GM12878 (cell line): ENCODE measurements at regions not wholly inside any gene's neighbourhood (a gene's known extent, or its start where the extent isn't known, plus 50 kb on each side); places are given as distances from the start of the nearest gene placed in this dataset.

Experiments
- ATAC-seq: fragments of 200-7000 bp; cut with Tn5 transposase; 3 replicates; pipeline ENCODE4 v1.9.1; 2020; ENCODE audit warnings: mild to moderate bottlenecking, moderate library complexity
- BruUV-seq: library from RNA; stranded (reverse); fragments of 400-500 nt; replicated peaks from 2 replicates; lab custom pipeline; 2021; lab: Mats Ljungman, UMichigan
- CTCF ChIA-PET: fragments of 300-600 bp; sonication (Branson Sonifier 250); formaldehyde crosslinking; extraction: SDS; loops from one replicate; lab custom pipeline; 2021; ENCODE audit warnings: inconsistent platforms; lab: Yijun Ruan, JAX
- POLR2A ChIA-PET: fragments of 350-600 bp; formaldehyde crosslinking; extraction: SDS; loops from one replicate; lab custom pipeline; 2021; ENCODE audit warnings: inconsistent platforms; lab: Charles Lee
- RAD21 ChIA-PET: fragments of 300-600 bp; sonication (Branson Sonifier 250); formaldehyde crosslinking; loops from one replicate; lab custom pipeline; 2023; ENCODE audit warnings: antibody characterized with exemption; ENCODE audit not compliant: unreplicated experiment; lab: Charles Lee
- SMC1A ChIA-PET: fragments of 300-600 bp; sonication (Branson Sonifier 250); formaldehyde crosslinking; loops from one replicate; lab custom pipeline; 2023; ENCODE audit not compliant: unreplicated experiment, uncharacterized antibody; lab: Charles Lee
- DNase-seq: peaks from one replicate; pipeline ENCODE4 v3.0.0-alpha.2; 2011; ENCODE audit warnings: low read depth, low spot score
- FAIRE-seq: peaks from 3 replicates; lab custom pipeline; 2011; peaks lifted over from hg19 to GRCh38; lab: Jason Lieb, UNC
- H2AFZ ChIP-seq: 2 replicates; pipeline ENCODE4 v1.6.0; 2011; ENCODE audit warnings: low read depth, low read length, control low read depth; ENCODE audit not compliant: control insufficient read depth
- H3K27ac ChIP-seq: 2 replicates; pipeline ENCODE4 v1.5.1; 2011; ENCODE audit warnings: control low read depth; ENCODE audit not compliant: control insufficient read depth, insufficient read depth
- H3K27me3 ChIP-seq, 2 experiments: replicated peaks in 1 of 2; 2 replicates each; pipeline versions ENCODE4 v1.6.0 to v1.6.1; 2011; ENCODE audit warnings: low read length in 1 of 2; ENCODE audit not compliant: control insufficient read depth in 2 of 2, insufficient read depth in 2 of 2
- H3K36me3 ChIP-seq, 2 experiments: 2 replicates each; pipeline ENCODE4 v1.5.1; 2011; ENCODE audit warnings: low read length in 1 of 2; ENCODE audit not compliant: control insufficient read depth in 2 of 2, insufficient read depth in 2 of 2
- H3K4me1 ChIP-seq: 2 replicates; pipeline ENCODE4 v1.6.1; 2011; ENCODE audit warnings: mild to moderate bottlenecking, low read length, moderate library complexity, mixed read lengths; ENCODE audit not compliant: control insufficient read depth, insufficient read depth
- H3K4me2 ChIP-seq: 2 replicates; pipeline ENCODE4 v1.6.0; 2011; ENCODE audit warnings: control low read depth; ENCODE audit not compliant: control insufficient read depth, insufficient read depth
- H3K4me3 ChIP-seq: fragments of 200-600 bp; sonication (generic); 2 replicates; pipeline ENCODE4 v1.5.1; 2016
- H3K79me2 ChIP-seq: 2 replicates; pipeline ENCODE4 v1.6.0; 2011; ENCODE audit warnings: low read length; ENCODE audit not compliant: control insufficient read depth, insufficient read depth
- H3K9ac ChIP-seq: 2 replicates; pipeline ENCODE4 v1.8.0; 2011; ENCODE audit warnings: low read length, control low read depth, mixed read lengths; ENCODE audit not compliant: control insufficient read depth, insufficient read depth
- H3K9me3 ChIP-seq: replicated peaks from 3 replicates; pipeline ENCODE4 v1.5.1; 2011; ENCODE audit warnings: mild to moderate bottlenecking, low read length; ENCODE audit not compliant: control insufficient read depth, insufficient read depth
- H4K20me1 ChIP-seq: 2 replicates; pipeline ENCODE4 v1.6.0; 2011; ENCODE audit not compliant: control insufficient read depth, insufficient read depth
- BCLAF1 ChIP-seq: fragments of 450-650 bp; IDR thresholded peaks from 2 replicates; pipeline ENCODE4 v1.6.1; 2017; ENCODE audit warnings: antibody characterized with exemption, mild to moderate bottlenecking, moderate library complexity
- BHLHE40 ChIP-seq, 2 experiments: fragments of 450-650 bp in 1 of 2; IDR thresholded peaks; 2 replicates each; pipeline ENCODE4 v1.6.1; 2011 to 2017; ENCODE audit warnings: low read depth in 2 of 2, borderline replicate concordance in 1 of 2, improper control_type of control experiment in 1 of 2, low read length in 1 of 2, mild to moderate bottlenecking in 1 of 2
- ETV6 ChIP-seq, 2 experiments: fragments of 450-650 bp in 1 of 2; IDR thresholded peaks in 1 of 2; conservative IDR thresholded peaks in 1 of 2; 2 replicates each; pipeline ENCODE4 v1.6.1; 2014; ENCODE audit warnings: antibody characterized with exemption in 1 of 2, borderline replicate concordance in 1 of 2, low read depth in 1 of 2, mild to moderate bottlenecking in 1 of 2, moderate library complexity in 1 of 2
- EZH2 ChIP-seq: IDR thresholded peaks from 2 replicates; pipeline ENCODE4 v1.6.1; 2012; ENCODE audit warnings: low read depth, mild to moderate bottlenecking, control low read depth, inconsistent platforms, low read length, borderline replicate concordance; ENCODE audit not compliant: control insufficient read depth
- HDAC2 ChIP-seq: fragments of 200-600 bp; sonication (generic); IDR thresholded peaks from 2 replicates; pipeline ENCODE4 v1.6.1; 2017
- HSF1 ChIP-seq: fragments of 150-350 bp; IDR thresholded peaks from 2 replicates; pipeline ENCODE4 v1.6.1; 2014; ENCODE audit warnings: mild to moderate bottlenecking, low read depth, low read length
- IKZF1 ChIP-seq: fragments of 450-650 bp; conservative IDR thresholded peaks from 2 replicates; pipeline ENCODE4 v1.6.1; 2017; ENCODE audit warnings: antibody characterized with exemption, mild to moderate bottlenecking
- NFIC ChIP-seq: IDR thresholded peaks from 2 replicates; pipeline ENCODE4 v1.6.1; 2012; ENCODE audit warnings: low read depth, mild to moderate bottlenecking, inconsistent platforms, low read length, moderate library complexity
- PML ChIP-seq: IDR thresholded peaks from 2 replicates; pipeline ENCODE4 v1.6.1; 2012; ENCODE audit warnings: low read length, inconsistent platforms
- RAD21 ChIP-seq: IDR thresholded peaks from 2 replicates; pipeline ENCODE4 v1.6.1; 2011; ENCODE audit warnings: mild to moderate bottlenecking, low read depth, low read length, moderate library complexity; ENCODE audit not compliant: insufficient read depth
- RAD51 ChIP-seq: fragments of 450-650 bp; IDR thresholded peaks from 2 replicates; pipeline ENCODE4 v1.6.1; 2016; ENCODE audit warnings: moderate library complexity, mild to moderate bottlenecking, inconsistent platforms
- SMC3 ChIP-seq: IDR thresholded peaks from 2 replicates; pipeline ENCODE4 v1.6.1; 2011; ENCODE audit warnings: low read length, improper control_type of control experiment, borderline replicate concordance
- TARDBP ChIP-seq: IDR thresholded peaks from 2 replicates; pipeline ENCODE4 v1.6.1; 2016; ENCODE audit warnings: borderline replicate concordance
- TBL1XR1 ChIP-seq: IDR thresholded peaks from 2 replicates; pipeline ENCODE4 v1.6.1; 2012; ENCODE audit warnings: low read depth, low read length, improper control_type of control experiment
- TCF12 ChIP-seq: IDR thresholded peaks from 2 replicates; pipeline ENCODE4 v1.6.1; 2011; ENCODE audit warnings: low read depth, mild to moderate bottlenecking, low read length
- WRNIP1 ChIP-seq: IDR thresholded peaks from 2 replicates; pipeline ENCODE4 v1.6.1; 2011; ENCODE audit warnings: low read depth, low read length, improper control_type of control experiment, borderline replicate concordance
- ZBTB4 ChIP-seq: fragments of 450-650 bp; formaldehyde crosslinking; IDR thresholded peaks from 2 replicates; pipeline ENCODE4 v1.4.0; 2022; ENCODE audit warnings: mild to moderate bottlenecking, moderate library complexity
- WGBS: methylation state at CpG from one replicate; pipeline ENCODE4 v1.1.6; 2016; ENCODE audit warnings: low lambda C conversion rate; ENCODE audit not compliant: insufficient replicate concordance, insufficient coverage; ENCODE audit errors: missing lambda C conversion rate; 5-methylcytosine and 5-hydroxymethylcytosine counted together
- in situ Hi-C: fragments of 300-500 bp; cut with MboI; formaldehyde crosslinking; loops from 9 replicates; pipeline ENCODE4 v1.14.3; 2018; ENCODE audit warnings: mixed read lengths
- intact Hi-C: fragments of 100-400 bp; cut with micrococcal nuclease; formaldehyde crosslinking; loops from one replicate; pipeline ENCODE4 v1.14.2; 2022; ENCODE audit not compliant: unreplicated experiment

GRCh38 chr12:67797753-67798152 is 149.2 kb downstream of the DYRK2 start (continued):
- no peak for TF ChIP-seq BCLAF1
- TF ChIP-seq TBL1XR1: no peak
- no peak for TF ChIP-seq ETV6 (conservative IDR thresholded peaks at IDR 0.05 in 1 of 2, IDR thresholded peaks at IDR 0.05 in 1 of 2; ENCODE audit: borderline replicate concordance in 1 of 2, low read depth in 1 of 2)
- TF ChIP-seq BHLHE40 (IDR thresholded peaks at IDR 0.05; ENCODE audit: borderline replicate concordance in 1 of 2, low read depth in 2 of 2, low read length in 1 of 2): no peak
- TF ChIP-seq TARDBP: no peak
- no peak for TF ChIP-seq RAD51
- TF ChIP-seq PML: no peak
- TF ChIP-seq WRNIP1: no peak
- TF ChIP-seq SMC3: no peak
- no peak for TF ChIP-seq RAD21
- TF ChIP-seq IKZF1: no peak
- no peak for TF ChIP-seq HDAC2

- ChIA-PET SMC1A (interaction anchor here (1.3 kb wide), 1 partner anchor 24 kb away, joined by 3 read pairs; no protein-coding TSS in a partner anchor), RAD21 (no interaction called here), POLR2A (no interaction called here), CTCF (interaction anchor here (1.6 kb wide), 1 partner anchor 16 kb away, joined by 3 read pairs; no protein-coding TSS in a partner anchor)
- H3K4me2 ChIP-seq: no peak overlapping the region
- no peak overlapping the region for H3K9ac ChIP-seq
- H3K4me1 ChIP-seq: no peaks in the 10 kb centered on the region
- H3K27me3 ChIP-seq: no peaks in the 10 kb centered on the region
- in situ Hi-C loops: no loop called here
- no peak for FAIRE-seq
- no peaks in the 10 kb centered on the region for H3K9me3 ChIP-seq
- WGBS: 85% methylated on average over 2 of the region's 2 CpGs
- H2AFZ ChIP-seq: no peak overlapping the region
- intact Hi-C loops: no loop called here
- DNase-seq: no peak
- H3K36me3 ChIP-seq: no peaks in the 10 kb centered on the region
- no TSS peak for BruUV-seq
- H3K4me3 ChIP-seq: no peak overlapping the region
- no peaks in the 10 kb centered on the region for H3K79me2 ChIP-seq
- no peak for ATAC-seq
- H3K27ac ChIP-seq: no peak overlapping the region
- no peaks in the 10 kb centered on the region for H4K20me1 ChIP-seq
- TF ChIP-seq NFIC (no peak), TCF12 (no peak), EZH2 (no peak), HSF1 (no peak), ZBTB4 (CRISPR knock-in tag) (no peak)
These were observed 150.2 kb downstream of the DYRK2 start for GRCh38 chr12:67798768-67799167.
